Activated CD4-positive, alpha-beta T cell treated with anti-CD3 and anti-CD28 coated beads for 36 hours (primary cell): ENCODE measurements at regions not wholly inside any gene's neighbourhood (a gene's known extent, or its start where the extent isn't known, plus 50 kb on each side); places are given as distances from the start of the nearest gene placed in this dataset.
"Not testable (repeated sequence)": the region's sequence is repeated elsewhere in the genome, so short reads cannot be mapped to it uniquely, and the experiment has no call there.

ENCODE experiments used
- ATAC-seq: fragments of 200-7000 bp; cut with Tn5 transposase; one replicate; pipeline ENCODE4 v1.10.0; 2021; ENCODE audit warnings: mild to moderate bottlenecking, moderate library complexity
- CTCF ChIA-PET: fragments of 350-600 bp; sonication (Branson Sonifier 250); formaldehyde crosslinking; loops from one replicate; lab custom pipeline; 2021; ENCODE audit warnings: antibody characterized with exemption; lab: Charles Lee
- POLR2A ChIA-PET: fragments of 350-600 bp; sonication (Branson Sonifier 250); formaldehyde crosslinking; loops from one replicate; lab custom pipeline; 2021; ENCODE audit warnings: antibody characterized with exemption, inconsistent platforms; lab: Charles Lee
- DNase-seq: peaks from one replicate; pipeline ENCODE4 v3.0.0-alpha.2; 2020
- H3K27ac Mint-ChIP-seq: one replicate; pipeline ENCODE4 v1.8.0; 2021; ENCODE audit warnings: mixed read lengths
- H3K27me3 Mint-ChIP-seq: one replicate; pipeline ENCODE4 v1.8.0; 2021; ENCODE audit warnings: mixed read lengths
- H3K36me3 Mint-ChIP-seq: one replicate; pipeline ENCODE4 v1.8.0; 2021; ENCODE audit warnings: low read depth, mixed read lengths
- H3K4me1 Mint-ChIP-seq: one replicate; pipeline ENCODE4 v1.8.0; 2021; ENCODE audit warnings: mixed read lengths
- H3K4me3 Mint-ChIP-seq: one replicate; pipeline ENCODE4 v1.8.0; 2021; ENCODE audit warnings: mild to moderate bottlenecking, moderate library complexity, mixed read lengths
- H3K9me3 Mint-ChIP-seq: one replicate; pipeline ENCODE4 v1.8.0; 2021; ENCODE audit warnings: low read depth, mixed read lengths
- intact Hi-C, 2 experiments: fragments of 100-400 bp; cut with DNase I in 1 of 2; cut with micrococcal nuclease in 1 of 2; formaldehyde crosslinking; loops; one replicate each; pipeline versions ENCODE4 v1.14.2 to v1.15.1; 2022 to 2024; cut with DNase I, micrococcal nuclease

DNA sequence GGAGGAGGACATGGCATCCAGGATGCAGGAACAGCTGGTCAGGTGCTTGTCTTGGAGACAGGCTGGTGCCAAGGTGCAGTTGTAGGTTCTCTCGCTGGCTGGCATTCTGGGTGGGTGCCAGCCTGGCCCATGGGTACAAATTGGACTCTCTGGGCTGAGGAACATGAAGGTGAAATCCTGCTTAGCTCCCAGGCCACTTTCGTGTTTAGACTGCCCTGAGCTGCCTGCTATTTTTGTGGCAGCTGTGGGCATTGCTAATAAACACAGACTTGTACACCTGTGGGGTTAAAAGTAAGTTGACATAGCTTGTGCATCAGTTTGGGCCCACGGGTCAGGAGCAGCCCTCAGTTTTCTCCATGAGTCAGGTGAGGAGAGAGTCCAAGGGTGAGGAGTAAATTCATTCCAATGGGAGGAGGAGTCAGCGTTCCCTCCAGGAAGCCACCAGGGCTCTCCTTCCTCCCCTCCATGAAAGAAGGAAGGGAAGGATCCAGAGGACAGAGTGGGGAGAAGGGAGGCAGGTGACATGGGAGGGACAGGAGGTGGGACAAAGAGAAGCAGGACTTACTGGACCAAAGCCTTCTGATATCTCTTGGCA lies 380.0 kb downstream of the GLRX3 start:
- H3K4me3 Mint-ChIP-seq = no peak overlapping the region
- intact Hi-C loops = no loop called here
- peaks cover 3% of the 10 kb centered on the region for H3K9me3 Mint-ChIP-seq
- no peak overlapping the region for H3K27ac Mint-ChIP-seq
- no peaks in the 10 kb centered on the region for H3K4me1 Mint-ChIP-seq
- DNase-seq (no peak), ATAC-seq (no peak)
- CTCF ChIA-PET = no interaction called here
- no peaks in the 10 kb centered on the region for H3K36me3 Mint-ChIP-seq
- POLR2A ChIA-PET = no interaction called here
- peaks cover 4% of the 10 kb centered on the region for H3K27me3 Mint-ChIP-seq

DNA sequence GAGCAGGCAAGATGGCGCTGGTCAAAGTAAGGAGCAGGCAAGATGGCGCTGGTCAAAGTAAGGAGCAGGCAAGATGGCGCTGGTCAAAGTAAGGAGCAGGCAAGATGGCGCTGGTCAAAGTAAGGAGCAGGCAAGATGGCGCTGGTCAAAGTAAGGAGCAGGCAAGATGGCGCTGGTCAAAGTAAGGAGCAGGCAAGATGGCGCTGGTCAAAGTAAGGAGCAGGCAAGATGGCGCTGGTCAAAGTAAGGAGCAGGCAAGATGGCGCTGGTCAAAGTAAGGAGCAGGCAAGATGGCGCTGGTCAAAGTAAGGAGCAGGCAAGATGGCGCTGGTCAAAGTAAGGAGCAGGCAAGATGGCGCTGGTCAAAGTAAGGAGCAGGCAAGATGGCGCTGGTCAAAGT lies 382.7 kb downstream of the GLRX3 start:
- H3K36me3 Mint-ChIP-seq, ATAC-seq, intact Hi-C loops, H3K4me1 Mint-ChIP-seq, DNase-seq, H3K27me3 Mint-ChIP-seq, CTCF ChIA-PET, H3K4me3 Mint-ChIP-seq, H3K27ac Mint-ChIP-seq, H3K9me3 Mint-ChIP-seq, POLR2A ChIA-PET: not testable (repeated sequence)

DNA sequence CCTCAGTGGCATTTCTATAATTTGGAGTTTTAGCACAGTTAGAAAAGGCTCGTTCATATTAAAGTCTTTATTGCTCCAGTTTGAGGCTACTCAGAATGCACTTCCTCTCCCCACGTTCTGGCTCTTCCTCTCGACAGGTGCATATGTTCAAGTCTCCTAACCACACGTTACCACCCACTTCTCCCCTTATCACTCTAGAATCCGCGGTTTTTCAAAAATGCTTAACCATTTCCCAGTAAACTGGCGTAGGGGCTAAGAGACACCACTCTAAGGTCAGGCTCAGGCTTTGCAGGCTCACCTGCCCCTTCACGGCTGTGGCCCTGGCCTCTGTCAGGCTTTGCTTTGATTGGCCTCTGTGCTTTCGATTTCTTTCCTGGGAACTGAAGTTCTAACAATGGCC lies 383.6 kb downstream of the GLRX3 start:
- Mint-ChIP-seq H3K36me3 (no peaks in the 10 kb centered on the region), H3K4me1 (no peaks in the 10 kb centered on the region), H3K9me3 (peaks cover 3% of the 10 kb centered on the region), H3K27ac (no peak overlapping the region), H3K4me3 (no peak overlapping the region), H3K27me3 (no peaks in the 10 kb centered on the region)
- DNase-seq (no peak), ATAC-seq (no peak)
- POLR2A ChIA-PET = no interaction called here
- intact Hi-C loops = no loop called here
- CTCF ChIA-PET = no interaction called here

DNA sequence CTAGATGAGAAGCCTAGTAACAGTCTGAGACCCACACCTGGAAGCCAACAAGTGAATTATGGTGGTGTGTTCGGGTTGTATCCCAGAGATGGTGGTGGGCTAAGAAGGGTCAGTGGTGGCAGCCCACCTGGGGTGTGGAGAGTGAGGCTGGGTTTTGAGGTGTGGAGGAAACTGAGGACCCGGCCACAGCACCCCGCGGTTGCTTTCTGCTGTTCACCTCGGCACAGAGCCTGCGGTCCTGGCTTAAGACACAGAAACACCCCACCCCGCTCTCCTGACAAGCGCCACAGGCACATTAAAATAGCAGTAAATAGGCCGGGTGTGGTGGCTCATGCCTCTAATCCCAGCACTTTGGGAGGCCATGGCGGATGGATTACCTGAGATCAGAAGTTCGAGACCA lies 395.1 kb downstream of the GLRX3 start:
- no peak overlapping the region for H3K27ac Mint-ChIP-seq

DNA sequence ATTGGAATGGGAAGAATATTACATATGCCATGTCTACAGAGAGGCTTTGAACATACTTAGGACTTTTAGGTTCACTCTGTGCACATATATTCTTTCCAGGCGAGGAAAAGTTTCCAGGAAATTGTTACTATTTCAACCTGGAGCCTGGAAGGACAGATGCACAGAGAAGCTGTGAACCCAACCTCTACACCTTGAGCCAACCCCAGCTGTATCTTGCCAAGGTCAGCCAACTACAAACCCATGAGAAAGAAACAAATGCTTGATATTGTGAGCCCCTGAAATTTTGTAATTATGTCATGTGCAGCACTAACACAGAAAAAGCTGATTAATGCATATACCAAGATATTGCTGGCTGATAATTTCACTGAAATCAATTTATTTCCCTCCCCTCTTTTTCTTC lies 404.9 kb downstream of the GLRX3 start:
- H3K27ac Mint-ChIP-seq = no peak overlapping the region
- H3K36me3 Mint-ChIP-seq = no peaks in the 10 kb centered on the region
- ATAC-seq (no peak), DNase-seq (no peak)
- ChIA-PET CTCF (no interaction called here), POLR2A (no interaction called here)
- H3K9me3 Mint-ChIP-seq = peaks cover 4% of the 10 kb centered on the region
- intact Hi-C loops = no loop called here
- peaks cover 11% of the 10 kb centered on the region for H3K27me3 Mint-ChIP-seq
- H3K4me1 Mint-ChIP-seq = no peaks in the 10 kb centered on the region
- no peak overlapping the region for H3K4me3 Mint-ChIP-seq

More for the DNA sequence above, 395.1 kb downstream of the GLRX3 start:
- H3K9me3 Mint-ChIP-seq = no peaks in the 10 kb centered on the region
- H3K27me3 Mint-ChIP-seq = peaks cover 4% of the 10 kb centered on the region
- no peaks in the 10 kb centered on the region for H3K36me3 Mint-ChIP-seq
- ATAC-seq (no peak), DNase-seq (no peak)
- ChIA-PET POLR2A (no interaction called here), CTCF (no interaction called here)
- intact Hi-C loops = no loop called here
- H3K4me3 Mint-ChIP-seq = no peak overlapping the region
- no peaks in the 10 kb centered on the region for H3K4me1 Mint-ChIP-seq

DNA sequence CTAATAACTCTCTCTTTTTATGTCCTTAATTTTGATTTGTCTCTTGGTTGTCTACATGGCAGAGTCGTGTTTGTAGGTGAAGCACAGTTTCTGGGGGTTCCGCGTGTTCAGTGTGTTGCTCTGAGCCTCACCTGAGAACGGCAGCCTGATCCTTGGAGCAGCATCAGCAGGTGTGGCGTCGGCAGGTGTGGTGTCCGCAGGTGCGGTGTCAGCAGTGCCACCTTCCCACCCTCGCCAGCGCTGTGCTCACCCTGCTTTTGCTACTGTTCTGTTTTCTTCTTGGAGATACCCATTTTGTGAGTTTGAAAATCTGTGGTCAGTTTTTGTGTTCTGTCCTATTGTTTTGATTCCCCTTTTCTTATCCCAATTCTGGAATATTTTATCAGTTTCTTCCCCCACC lies 406.6 kb downstream of the GLRX3 start:
- no peaks in the 10 kb centered on the region for H3K36me3 Mint-ChIP-seq
- no peak for DNase-seq
- no peak overlapping the region for H3K27ac Mint-ChIP-seq
- H3K9me3 Mint-ChIP-seq = peaks cover 1% of the 10 kb centered on the region
- no peak overlapping the region for H3K4me3 Mint-ChIP-seq
- peaks cover 15% of the 10 kb centered on the region for H3K27me3 Mint-ChIP-seq
- no peaks in the 10 kb centered on the region for H3K4me1 Mint-ChIP-seq
- intact Hi-C loops = no loop called here
- ChIA-PET POLR2A (no interaction called here), CTCF (no interaction called here)
- no peak for ATAC-seq

DNA sequence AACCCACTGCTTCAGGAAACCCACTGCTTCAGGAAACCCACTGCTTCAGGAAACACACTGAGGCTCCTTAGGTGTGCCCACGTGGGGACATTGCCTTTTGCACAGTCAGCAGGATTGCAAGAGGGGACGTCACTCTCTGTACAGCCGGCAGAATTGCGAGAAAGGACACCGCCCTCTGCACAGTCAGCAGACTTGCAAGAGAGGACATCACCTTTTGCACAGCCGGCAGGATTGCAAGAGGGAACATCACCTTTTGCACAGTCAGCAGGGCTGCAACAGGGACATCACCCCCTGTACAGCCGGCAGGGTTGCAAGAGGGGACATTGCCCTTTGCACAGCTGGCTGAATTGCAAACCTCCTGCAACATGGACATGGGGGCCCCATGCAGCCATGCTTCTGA lies 407.6 kb downstream of the GLRX3 start:
- ChIA-PET POLR2A (no interaction called here), CTCF (interaction anchor here (0.7 kb wide), 1 partner anchor 164 kb away, joined by 3 read pairs; no protein-coding TSS in a partner anchor)
- H3K4me3 Mint-ChIP-seq = no peak overlapping the region
- intact Hi-C loops = no loop called here
- no peaks in the 10 kb centered on the region for H3K4me1 Mint-ChIP-seq
- no peaks in the 10 kb centered on the region for H3K9me3 Mint-ChIP-seq
- no peak for ATAC-seq
- DNase-seq = no peak
- H3K27me3 Mint-ChIP-seq = peaks cover 15% of the 10 kb centered on the region
- no peak overlapping the region for H3K27ac Mint-ChIP-seq
- H3K36me3 Mint-ChIP-seq = no peaks in the 10 kb centered on the region

DNA sequence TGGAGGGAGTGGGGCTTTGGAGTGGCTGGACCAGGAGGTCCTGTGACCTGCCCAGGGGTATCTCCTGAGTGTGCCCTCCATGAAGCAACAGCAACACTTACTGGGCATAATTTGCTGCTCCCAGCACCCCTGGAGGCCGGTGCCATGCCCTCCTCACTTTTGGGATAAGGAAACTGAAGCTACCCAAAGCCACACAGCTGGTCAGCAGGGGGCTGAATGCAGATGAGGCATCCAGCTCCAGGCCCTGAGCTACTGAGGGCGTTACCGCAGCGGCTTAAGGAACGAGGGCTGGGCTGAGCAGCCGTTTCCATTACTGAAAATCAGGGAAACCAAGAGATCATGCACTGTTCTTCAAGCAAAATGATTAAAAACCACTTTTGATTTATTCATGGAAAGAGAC lies 408.9 kb downstream of the GLRX3 start:
- ATAC-seq (no peak), DNase-seq (no peak)
- no peaks in the 10 kb centered on the region for H3K36me3 Mint-ChIP-seq
- peaks cover 15% of the 10 kb centered on the region for H3K27me3 Mint-ChIP-seq
- ChIA-PET CTCF (no interaction called here), POLR2A (no interaction called here)
- no peak overlapping the region for H3K27ac Mint-ChIP-seq
- no peaks in the 10 kb centered on the region for H3K4me1 Mint-ChIP-seq
- H3K9me3 Mint-ChIP-seq = no peaks in the 10 kb centered on the region
- H3K4me3 Mint-ChIP-seq = no peak overlapping the region
- intact Hi-C loops = loop anchor here in 1 of 2 experiments (5.0 kb wide), 1 partner anchor 353 kb away; no protein-coding TSS in a partner anchor

DNA sequence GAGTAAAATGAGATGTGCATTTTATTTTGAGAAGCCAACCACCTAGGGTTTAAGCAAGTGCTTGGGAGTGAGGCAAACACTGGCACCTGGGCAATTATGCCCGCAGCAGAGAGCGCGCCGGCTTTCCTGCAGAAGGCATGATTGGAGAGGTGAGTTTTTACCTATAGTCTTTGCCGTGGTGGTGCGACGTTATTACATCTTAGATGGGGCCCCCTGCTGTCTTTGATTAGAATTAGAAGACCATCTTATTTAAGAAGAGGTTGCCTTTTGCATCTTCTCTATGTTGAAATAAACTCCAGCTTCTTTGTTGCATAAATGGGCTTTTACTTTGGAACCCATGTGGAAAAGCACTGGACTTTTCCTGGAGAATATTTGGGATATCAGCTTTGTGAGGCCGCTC lies 409.5 kb downstream of the GLRX3 start:
- DNase-seq = no peak
- no peak overlapping the region for H3K27ac Mint-ChIP-seq

DNA sequence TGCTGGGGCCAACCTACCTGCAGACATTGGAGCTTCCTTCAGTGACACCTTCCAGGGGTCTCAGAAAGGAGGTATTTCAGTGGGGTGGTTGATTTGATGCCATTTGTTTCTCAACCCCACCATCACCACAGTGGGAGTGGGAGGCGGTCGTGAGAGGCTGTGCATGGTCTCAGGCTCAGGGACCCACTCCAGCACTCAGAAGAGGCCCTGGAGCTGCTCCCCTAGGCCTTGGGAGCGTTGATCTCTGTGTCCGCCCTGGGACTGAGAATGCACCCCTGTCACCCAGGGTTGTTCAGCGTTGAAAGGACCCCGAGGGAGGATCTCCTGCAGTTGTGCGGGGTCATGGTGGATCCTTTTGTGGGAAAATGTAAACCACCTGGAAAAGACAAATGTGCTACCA lies 410.6 kb downstream of the GLRX3 start:
- DNase-seq (no peak), ATAC-seq (no peak)
- Mint-ChIP-seq H3K4me1 (no peaks in the 10 kb centered on the region), H3K4me3 (no peak overlapping the region), H3K9me3 (no peaks in the 10 kb centered on the region), H3K27ac (no peak overlapping the region), H3K36me3 (no peaks in the 10 kb centered on the region), H3K27me3 (peaks cover 15% of the 10 kb centered on the region)
- ChIA-PET POLR2A (no interaction called here), CTCF (no interaction called here)
- intact Hi-C loops = loop anchor here in 1 of 2 experiments (5.0 kb wide), 1 partner anchor 355 kb away; no protein-coding TSS in a partner anchor

More for the DNA sequence above, 409.5 kb downstream of the GLRX3 start:
- Mint-ChIP-seq H3K9me3 (no peaks in the 10 kb centered on the region), H3K4me3 (no peak overlapping the region), H3K27me3 (peaks cover 15% of the 10 kb centered on the region), H3K4me1 (no peaks in the 10 kb centered on the region), H3K36me3 (no peaks in the 10 kb centered on the region)
- ChIA-PET CTCF (no interaction called here), POLR2A (no interaction called here)
- intact Hi-C loops = loop anchor here in 1 of 2 experiments (5.0 kb wide), 1 partner anchor 353 kb away; no protein-coding TSS in a partner anchor
- no peak for ATAC-seq

DNA sequence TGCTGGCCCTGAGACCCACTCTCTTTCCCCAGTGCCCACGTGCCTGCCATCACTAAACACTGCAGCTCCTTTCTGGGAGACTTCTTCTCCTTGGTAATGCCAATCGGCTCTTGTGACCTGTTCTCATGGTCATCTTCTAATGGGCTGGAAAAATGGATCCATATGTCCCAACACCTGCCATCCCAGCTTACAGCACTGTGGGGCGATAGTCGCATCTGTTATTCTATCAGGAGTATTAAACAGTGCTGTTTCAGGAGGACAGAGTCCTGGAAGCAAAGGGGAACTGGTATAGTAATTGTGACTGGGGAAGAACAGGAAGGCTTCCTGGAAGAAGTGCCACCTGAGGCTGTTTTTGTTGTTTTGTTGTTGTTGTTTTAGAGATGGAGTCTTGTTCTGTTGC lies 411.2 kb downstream of the GLRX3 start:
- Mint-ChIP-seq H3K36me3 (no peaks in the 10 kb centered on the region), H3K27me3 (peaks cover 15% of the 10 kb centered on the region), H3K4me3 (no peak overlapping the region), H3K27ac (no peak overlapping the region), H3K4me1 (no peaks in the 10 kb centered on the region), H3K9me3 (no peaks in the 10 kb centered on the region)
- POLR2A ChIA-PET = no interaction called here
- ATAC-seq (no peak), DNase-seq (no peak)
- intact Hi-C loops = loop anchor here in 1 of 2 experiments (5.0 kb wide), 1 partner anchor 355 kb away; no protein-coding TSS in a partner anchor
- CTCF ChIA-PET = no interaction called here

DNA sequence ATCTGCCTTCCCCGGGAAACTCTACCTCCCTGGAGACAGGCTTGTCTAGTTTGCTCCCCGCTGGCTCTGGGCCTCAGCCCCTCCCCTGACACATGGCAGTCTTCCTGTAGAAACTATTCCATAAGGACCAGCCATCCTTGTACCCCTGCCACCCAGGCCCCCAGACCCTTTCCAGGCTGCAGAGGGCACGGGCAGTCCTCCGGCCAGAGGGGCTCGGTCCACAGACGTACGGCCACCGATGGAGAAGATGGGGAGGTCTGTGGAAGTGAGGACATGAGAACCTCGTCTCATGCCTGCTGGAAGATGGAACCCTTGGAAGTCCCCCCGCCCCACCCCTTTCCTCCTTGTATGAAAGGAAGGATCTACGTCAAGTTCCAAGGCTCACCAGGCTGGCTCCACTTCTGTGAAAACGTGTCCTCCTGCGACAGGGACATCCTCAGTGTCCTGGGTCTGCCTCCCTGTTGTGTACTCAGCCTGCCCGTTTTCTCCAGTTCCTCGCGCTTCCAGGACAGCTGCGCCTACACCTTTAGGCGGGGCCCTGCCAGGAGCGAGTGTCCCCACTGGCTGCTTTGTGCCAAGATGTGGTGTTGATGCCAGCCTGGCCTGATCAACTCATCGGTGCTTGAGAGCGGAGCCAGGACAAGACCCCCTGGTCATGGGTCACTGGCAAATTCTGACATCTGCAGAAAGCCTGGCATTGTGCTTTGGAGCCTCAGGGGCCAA lies 414.9 kb downstream of the GLRX3 start:
- Mint-ChIP-seq H3K27ac (no peak overlapping the region), H3K27me3 (peaks cover 5% of the 10 kb centered on the region), H3K36me3 (no peaks in the 10 kb centered on the region), H3K4me1 (no peaks in the 10 kb centered on the region), H3K4me3 (no peak overlapping the region), H3K9me3 (no peaks in the 10 kb centered on the region)
- DNase-seq (no peak), ATAC-seq (no peak)
- ChIA-PET POLR2A (no interaction called here), CTCF (no interaction called here)
- intact Hi-C loops = no loop called here
